Fibroblast of the aortic adventitia (primary cell): ENCODE measurements at regions not wholly inside any gene's neighbourhood (a gene's known extent, or its start where the extent isn't known, plus 50 kb on each side); places are given as distances from the start of the nearest gene placed in this dataset.

ENCODE experiments used
- DNase-seq: peaks from one replicate; pipeline ENCODE4 v3.0.0-alpha.2; 2010; ENCODE audit warnings: low read depth
- H3K4me3 ChIP-seq: 2 replicates; pipeline ENCODE4 v1.5.1; 2011; ENCODE audit warnings: low read depth, mild to moderate bottlenecking, control low read depth, low read length, moderate library complexity
- TF ChIP-seq, protein P1 (sequence below): IDR thresholded peaks from 2 replicates; pipeline ENCODE4 v1.5.1; 2011; ENCODE audit warnings: mild to moderate bottlenecking, low read length, control low read depth, inconsistent platforms; ENCODE audit not compliant: insufficient read depth

DNA sequence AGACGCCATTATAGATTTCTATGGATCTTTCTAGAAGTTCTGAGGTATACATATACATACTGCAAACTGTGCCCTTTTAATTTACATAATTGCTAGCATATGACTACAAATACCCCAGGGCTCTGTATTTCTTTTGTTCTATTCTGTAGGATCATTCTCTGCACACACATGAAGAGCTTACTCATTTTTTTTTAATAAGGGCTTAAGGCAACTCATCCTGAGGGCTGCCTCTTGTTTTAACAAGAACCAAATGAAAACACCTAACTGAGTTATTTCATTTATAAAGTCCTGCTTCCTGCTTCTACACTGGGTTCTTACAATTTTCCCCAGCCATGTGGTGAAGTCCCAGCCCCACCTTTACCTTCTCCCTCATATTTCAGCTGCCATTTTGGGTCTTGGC lies 390.5 kb downstream of the IRS1 start:
- TF ChIP-seq, protein P1, sequence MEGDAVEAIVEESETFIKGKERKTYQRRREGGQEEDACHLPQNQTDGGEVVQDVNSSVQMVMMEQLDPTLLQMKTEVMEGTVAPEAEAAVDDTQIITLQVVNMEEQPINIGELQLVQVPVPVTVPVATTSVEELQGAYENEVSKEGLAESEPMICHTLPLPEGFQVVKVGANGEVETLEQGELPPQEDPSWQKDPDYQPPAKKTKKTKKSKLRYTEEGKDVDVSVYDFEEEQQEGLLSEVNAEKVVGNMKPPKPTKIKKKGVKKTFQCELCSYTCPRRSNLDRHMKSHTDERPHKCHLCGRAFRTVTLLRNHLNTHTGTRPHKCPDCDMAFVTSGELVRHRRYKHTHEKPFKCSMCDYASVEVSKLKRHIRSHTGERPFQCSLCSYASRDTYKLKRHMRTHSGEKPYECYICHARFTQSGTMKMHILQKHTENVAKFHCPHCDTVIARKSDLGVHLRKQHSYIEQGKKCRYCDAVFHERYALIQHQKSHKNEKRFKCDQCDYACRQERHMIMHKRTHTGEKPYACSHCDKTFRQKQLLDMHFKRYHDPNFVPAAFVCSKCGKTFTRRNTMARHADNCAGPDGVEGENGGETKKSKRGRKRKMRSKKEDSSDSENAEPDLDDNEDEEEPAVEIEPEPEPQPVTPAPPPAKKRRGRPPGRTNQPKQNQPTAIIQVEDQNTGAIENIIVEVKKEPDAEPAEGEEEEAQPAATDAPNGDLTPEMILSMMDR: no peak
- H3K4me3 ChIP-seq: no peak overlapping the region
- DNase-seq: no peak

DNA sequence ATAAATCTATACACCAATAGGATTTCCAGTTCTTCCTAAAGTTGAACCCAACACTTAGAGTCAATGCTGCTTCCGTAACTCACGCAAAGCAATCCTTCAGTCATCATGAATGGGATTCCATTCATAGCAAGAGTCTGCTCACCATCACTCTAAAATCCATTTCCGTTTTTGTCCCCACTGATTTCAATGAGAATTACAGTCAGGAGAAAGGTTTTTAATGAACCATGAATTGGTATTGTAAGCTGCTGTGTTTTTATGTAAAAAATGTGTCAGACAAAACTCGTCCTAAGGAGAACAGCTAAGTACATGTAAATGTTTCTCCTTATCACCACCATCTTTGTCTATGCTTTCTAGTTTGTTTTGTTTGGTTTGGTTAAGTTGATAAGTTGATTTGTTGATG lies 391.5 kb downstream of the IRS1 start:
- no peak for DNase-seq

DNA sequence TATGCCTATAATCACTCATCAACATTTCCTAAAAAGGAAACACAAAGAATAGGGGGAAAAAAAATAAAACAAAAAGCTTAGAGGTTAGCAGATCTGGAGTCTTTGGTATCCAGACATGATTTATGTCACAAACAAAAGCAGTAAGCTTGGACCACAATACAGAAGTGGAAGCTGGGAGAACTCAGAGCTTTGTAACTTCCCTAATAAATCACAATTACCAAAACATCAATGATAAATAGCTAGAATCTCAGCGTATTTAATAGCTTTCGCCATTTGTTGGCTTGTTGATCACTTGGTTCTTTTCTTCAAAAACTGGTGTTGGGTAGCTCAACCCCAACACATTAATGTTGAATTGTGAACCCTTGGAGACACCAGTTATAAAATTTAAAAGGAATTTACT lies 392.5 kb downstream of the IRS1 start:
- H3K4me3 ChIP-seq: no peak overlapping the region
- TF ChIP-seq, protein P1: no peak
- DNase-seq: no peak

More for the DNA sequence above, 391.5 kb downstream of the IRS1 start:
- no peak overlapping the region for H3K4me3 ChIP-seq
- TF ChIP-seq, protein P1: no peak

DNA sequence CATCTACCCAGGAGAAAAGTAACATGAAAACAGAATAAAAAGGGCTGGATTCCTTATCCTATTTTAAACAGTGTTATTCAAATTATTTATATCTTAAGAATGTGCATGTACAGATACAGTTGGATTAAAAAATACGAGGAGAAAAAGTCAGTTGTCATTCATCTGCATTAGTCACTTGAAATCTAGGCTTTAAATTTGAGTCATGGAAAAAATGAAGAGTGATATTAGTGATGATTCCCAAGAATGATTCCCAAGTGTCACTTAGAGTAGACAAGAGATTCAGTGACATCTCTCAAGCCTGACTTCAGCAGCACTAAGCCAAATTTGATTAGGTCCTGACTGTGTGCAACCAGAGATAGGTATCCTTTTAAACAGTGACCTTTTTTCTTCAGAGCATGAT lies 394.2 kb downstream of the IRS1 start:
- DNase-seq: no peak
- TF ChIP-seq, protein P1: no peak
- H3K4me3 ChIP-seq: no peak overlapping the region

DNA sequence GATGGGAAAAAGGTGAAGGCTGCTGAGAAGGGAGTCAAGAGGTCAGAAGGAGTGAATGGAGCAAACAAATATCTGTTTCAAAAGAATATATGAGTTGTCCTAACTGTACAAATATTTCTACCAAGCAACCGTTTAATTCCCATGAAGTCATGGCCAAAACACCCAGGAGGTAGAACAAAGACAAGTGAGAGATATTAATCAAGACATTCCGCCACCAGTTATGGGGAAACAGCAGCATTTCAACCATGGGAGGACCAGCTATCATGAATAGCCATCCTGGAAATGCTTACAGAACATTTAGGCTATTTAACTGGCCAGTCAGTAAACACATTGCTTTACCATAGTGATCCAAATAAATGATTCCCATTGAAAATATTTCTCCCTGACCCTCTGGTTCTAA lies 396.3 kb downstream of the IRS1 start:
- DNase-seq: no peak
- no peak overlapping the region for H3K4me3 ChIP-seq
- TF ChIP-seq, protein P1: no peak

DNA sequence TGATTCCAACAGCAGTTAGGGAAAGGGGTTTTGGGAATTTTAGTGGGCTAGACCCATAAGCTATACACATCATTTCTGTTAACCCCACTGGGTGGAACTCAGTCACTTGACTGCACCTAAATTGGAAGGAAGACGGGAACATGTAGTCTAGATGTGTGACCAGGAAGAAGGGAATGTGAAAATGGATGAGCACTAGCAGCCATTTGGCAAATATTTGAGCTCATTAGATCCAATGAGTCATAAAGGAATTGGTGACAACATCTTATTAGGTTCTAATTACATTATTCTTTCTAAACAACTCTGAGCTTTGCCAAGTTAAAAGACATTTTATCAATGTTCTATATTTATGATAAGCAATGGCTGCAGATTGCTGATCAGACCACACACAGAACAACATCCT lies 400.6 kb downstream of the IRS1 start:
- no peak overlapping the region for H3K4me3 ChIP-seq
- TF ChIP-seq, protein P1: no peak
- no peak for DNase-seq

DNA sequence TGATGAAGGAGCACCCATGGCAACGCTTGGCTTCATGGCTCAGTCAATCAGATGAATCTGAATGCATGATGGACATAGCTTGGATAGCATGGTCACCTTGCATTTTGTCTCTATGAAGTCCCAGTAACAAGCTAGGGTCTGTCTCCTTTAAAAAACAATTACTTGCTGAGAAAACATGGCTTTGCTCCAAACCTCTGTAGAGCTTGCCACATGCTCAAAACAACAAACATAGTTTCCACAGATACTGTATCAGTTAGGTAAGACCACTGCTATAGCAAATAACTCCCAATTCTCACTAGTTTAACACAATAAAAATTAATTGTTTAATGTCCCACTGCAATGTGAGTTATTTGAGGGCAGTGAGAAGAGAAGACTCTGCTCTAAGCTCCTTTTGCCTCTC lies 401.0 kb downstream of the IRS1 start:
- TF ChIP-seq, protein P1: no peak
- peak; percentile 35 for DNase-seq
- no peak overlapping the region for H3K4me3 ChIP-seq
